Lung (tissue), 11 donors: ENCODE measurements at regions not wholly inside any gene's neighbourhood (a gene's known extent, or its start where the extent isn't known, plus 50 kb on each side); places are given as distances from the start of the nearest gene placed in this dataset.

Experiments used
- ATAC-seq: fragments of 200-7000 bp; cut with Tn5 transposase; one replicate; pipeline ENCODE4 v1.9.1; 2020; ENCODE audit warnings: moderate number of reproducible peaks; ENCODE audit not compliant: insufficient read depth, low FRiP score
- DNase-seq, 3 donors: peaks; one replicate each; pipeline ENCODE4 v3.0.0-alpha.2; 2013 to 2017
- H3K27ac ChIP-seq, 2 donors: one replicate each; pipeline ENCODE4 v1.5.1; 2013; ENCODE audit warnings: mild to moderate bottlenecking in 2 of 2, moderate library complexity in 2 of 2, control low read depth in 1 of 2, inconsistent platforms in 1 of 2, low read depth in 1 of 2, low read length in 1 of 2
- H3K27me3 ChIP-seq, 3 donors: one replicate each; pipeline ENCODE4 v1.5.1; 2013; ENCODE audit warnings: low read length in 2 of 3; ENCODE audit not compliant: control insufficient read depth in 3 of 3, insufficient read depth in 3 of 3
- H3K36me3 ChIP-seq, 4 donors: one replicate each; pipeline ENCODE4 v1.5.1; 2013; ENCODE audit warnings: low read length in 4 of 4, mild to moderate bottlenecking in 1 of 4, moderate library complexity in 1 of 4; ENCODE audit not compliant: control insufficient read depth in 4 of 4, insufficient read depth in 4 of 4
- H3K4me1 ChIP-seq, 5 donors: one replicate each; pipeline ENCODE4 v1.5.1; 2013; ENCODE audit warnings: low read length in 5 of 5, mild to moderate bottlenecking in 2 of 5, moderate library complexity in 1 of 5; ENCODE audit not compliant: control insufficient read depth in 5 of 5, insufficient read depth in 5 of 5
- H3K4me3 ChIP-seq: one replicate; pipeline ENCODE4 v1.5.1; 2013; ENCODE audit warnings: mild to moderate bottlenecking, control low read depth, moderate library complexity
- H3K9ac ChIP-seq, 2 donors: one replicate each; pipeline ENCODE4 v1.5.1; 2013; ENCODE audit warnings: low read length in 2 of 2, control low read depth in 1 of 2; ENCODE audit not compliant: insufficient read depth in 1 of 2
- H3K9me3 ChIP-seq, 4 donors: one replicate each; pipeline ENCODE4 v1.5.1; 2013; ENCODE audit warnings: low read length in 3 of 4, mild to moderate bottlenecking in 1 of 4, moderate library complexity in 1 of 4; ENCODE audit not compliant: control insufficient read depth in 4 of 4, insufficient read depth in 3 of 4
- CTCF ChIP-seq: IDR thresholded peaks from 2 replicates; pipeline ENCODE4 v1.5.1; 2012; ENCODE audit warnings: mild to moderate bottlenecking; ENCODE audit errors: control extremely low read depth, extremely low read depth
- WGBS, 2 donors: extraction: QIAGEN DNeasy Blood & Tissue Kit; methylation state at CpG; one replicate each; pipeline ENCODE4 v1.1.7; 2013; 5-methylcytosine and 5-hydroxymethylcytosine counted together
- donor health status: control.
- donor health status: control.
- donor health status: Bipolar disorder and iron deficiency.
- donor health status: healthy.
- donor health status: DM: yes; HTN: yes; CAD: no.

GRCh38 chr7:33692956-33693355 lies 212.4 kb upstream of the BMPER start:
- peaks cover 0 to 13% (median 0%) of the 10 kb centered on the region in 5 donors for H3K4me1 ChIP-seq
- no peak for DNase-seq
- no peak overlapping the region for H3K4me3 ChIP-seq
- no peak for TF ChIP-seq CTCF
- H3K9me3 ChIP-seq: no peaks in the 10 kb centered on the region
- no peaks in the 10 kb centered on the region for H3K27me3 ChIP-seq
- no peak overlapping the region for H3K9ac ChIP-seq
- H3K36me3 ChIP-seq: no peaks in the 10 kb centered on the region
- WGBS, 2 donors: 74 to 82% methylated on average over 4 of the region's 4 CpGs
- no peak for ATAC-seq
- H3K27ac ChIP-seq: no peak overlapping the region

- Histone ChIP-seq H3K27ac (no peak overlapping the region), H3K9me3 (no peaks in the 10 kb centered on the region), H3K4me1 (peaks cover 0 to 24% (median 8%) of the 10 kb centered on the region in 5 donors), H3K27me3 (no peaks in the 10 kb centered on the region), H3K4me3 (no peak overlapping the region), H3K9ac (no peak overlapping the region), H3K36me3 (no peaks in the 10 kb centered on the region)
- DNase-seq (no peak), ATAC-seq (no peak)
- 64 to 82% methylated on average over 2 of the region's 2 CpGs for WGBS, 2 donors
- TF ChIP-seq CTCF: no peak
Measured at GRCh38 chr7:33694006-33694405, 211.3 kb upstream of the BMPER start.

- no peak for TF ChIP-seq CTCF
- 79 to 90% methylated on average over 3 of the region's 3 CpGs for WGBS, 2 donors
- Histone ChIP-seq H3K27me3 (no peaks in the 10 kb centered on the region), H3K4me3 (no peak overlapping the region), H3K9me3 (peaks cover 0 to 10% (median 2%) of the 10 kb centered on the region in 4 donors), H3K4me1 (peaks cover 0 to 34% (median 12%) of the 10 kb centered on the region in 5 donors), H3K36me3 (peaks cover 0 to 5% (median 0%) of the 10 kb centered on the region in 4 donors), H3K27ac (no peak overlapping the region), H3K9ac (no peak overlapping the region)
- DNase-seq (no peak), ATAC-seq (no peak)
Measured at GRCh38 chr7:33697616-33698015, 207.7 kb upstream of the BMPER start.

GRCh38 chr7:33698041-33698440 lies 207.3 kb upstream of the BMPER start:
- DNase-seq (no peak), ATAC-seq (no peak)
- peaks cover 0 to 10% (median 2%) of the 10 kb centered on the region in 4 donors for H3K9me3 ChIP-seq
- 90 to 94% methylated on average over 7 of the region's 7 CpGs for WGBS, 2 donors
- H3K27me3 ChIP-seq: no peaks in the 10 kb centered on the region
- H3K4me1 ChIP-seq: peaks cover 0 to 30% (median 10%) of the 10 kb centered on the region in 5 donors
- H3K4me3 ChIP-seq: no peak overlapping the region
- TF ChIP-seq CTCF: no peak
- H3K27ac ChIP-seq: no peak overlapping the region
- H3K9ac ChIP-seq: no peak overlapping the region
- H3K36me3 ChIP-seq: peaks cover 0 to 5% (median 0%) of the 10 kb centered on the region in 4 donors
